ENCODE measurements at regions not wholly inside any gene's neighbourhood (a gene's known extent, or its start where the extent isn't known, plus 50 kb on each side); places are given as distances from the start of the nearest gene placed in this dataset.

DNA sequence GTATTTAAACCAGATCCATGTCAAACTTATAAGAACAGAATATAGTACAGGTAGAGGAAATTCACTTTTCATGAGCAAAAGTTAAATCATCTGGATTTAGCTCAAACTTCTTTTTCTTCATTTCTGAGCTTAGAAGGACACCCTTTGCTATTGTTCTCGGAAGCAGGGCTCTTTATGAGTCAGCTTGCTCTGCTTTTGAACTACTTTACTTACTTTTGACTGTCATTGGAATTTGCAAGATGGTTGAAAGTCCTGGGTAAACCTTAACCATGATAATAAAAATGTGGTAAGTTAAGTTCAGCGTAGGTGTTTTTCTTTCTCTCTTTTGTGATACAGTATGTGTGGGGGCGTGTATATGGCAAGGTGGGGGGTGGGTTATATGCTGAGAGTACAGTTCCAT is 312.7 kb upstream of the DPH6 start:
- DNase-seq: no peak
- no peaks in the 10 kb centered on the region for H3K4me1 ChIP-seq
- no peaks in the 10 kb centered on the region for H3K9me3 Mint-ChIP-seq (ENCODE audit: unreplicated experiment)
- H3K9me3 ChIP-seq: no peaks in the 10 kb centered on the region
- POLR2A ChIA-PET: no interaction called here
- peak overlapping the region; percentile 74 for H3K27ac Mint-ChIP-seq (ENCODE audit: unreplicated experiment)
- peak overlapping the region; percentile 40 for H3K4me3 Mint-ChIP-seq (ENCODE audit: unreplicated experiment)
- no peaks in the 10 kb centered on the region for H3K27me3 Mint-ChIP-seq (ENCODE audit: insufficient read depth, unreplicated experiment)
- H3K4me1 Mint-ChIP-seq (ENCODE audit: low read depth, unreplicated experiment): peaks cover 24% of the 10 kb centered on the region
- H3K36me3 Mint-ChIP-seq (ENCODE audit: insufficient read depth, unreplicated experiment): no peaks in the 10 kb centered on the region
- CTCF ChIA-PET: interaction anchor here (1.1 kb wide), 1 partner anchor 107 kb away, joined by 3 read pairs; no protein-coding TSS in a partner anchor
- H3K36me3 ChIP-seq (ENCODE audit: control insufficient read depth, insufficient read depth, low read length): no peaks in the 10 kb centered on the region
- no peak overlapping the region for H3K4me3 ChIP-seq (ENCODE audit: low read depth, low read length)
- TF ChIP-seq, protein P1, sequence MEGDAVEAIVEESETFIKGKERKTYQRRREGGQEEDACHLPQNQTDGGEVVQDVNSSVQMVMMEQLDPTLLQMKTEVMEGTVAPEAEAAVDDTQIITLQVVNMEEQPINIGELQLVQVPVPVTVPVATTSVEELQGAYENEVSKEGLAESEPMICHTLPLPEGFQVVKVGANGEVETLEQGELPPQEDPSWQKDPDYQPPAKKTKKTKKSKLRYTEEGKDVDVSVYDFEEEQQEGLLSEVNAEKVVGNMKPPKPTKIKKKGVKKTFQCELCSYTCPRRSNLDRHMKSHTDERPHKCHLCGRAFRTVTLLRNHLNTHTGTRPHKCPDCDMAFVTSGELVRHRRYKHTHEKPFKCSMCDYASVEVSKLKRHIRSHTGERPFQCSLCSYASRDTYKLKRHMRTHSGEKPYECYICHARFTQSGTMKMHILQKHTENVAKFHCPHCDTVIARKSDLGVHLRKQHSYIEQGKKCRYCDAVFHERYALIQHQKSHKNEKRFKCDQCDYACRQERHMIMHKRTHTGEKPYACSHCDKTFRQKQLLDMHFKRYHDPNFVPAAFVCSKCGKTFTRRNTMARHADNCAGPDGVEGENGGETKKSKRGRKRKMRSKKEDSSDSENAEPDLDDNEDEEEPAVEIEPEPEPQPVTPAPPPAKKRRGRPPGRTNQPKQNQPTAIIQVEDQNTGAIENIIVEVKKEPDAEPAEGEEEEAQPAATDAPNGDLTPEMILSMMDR (IDR thresholded peaks at IDR 0.05; ENCODE audit: insufficient read depth in 1 of 2, low read depth in 1 of 2, low read length in 1 of 2, severe bottlenecking in 1 of 2, unreplicated experiment in 1 of 2): no peak
- BruUV-seq (replicated peaks): no TSS peak
- H3K27me3 ChIP-seq (replicated peaks; ENCODE audit: control insufficient read depth, insufficient read depth, low read length): no peaks in the 10 kb centered on the region
- intact Hi-C loops (cut with micrococcal nuclease; ENCODE audit: unreplicated experiment): no loop called here

DNA sequence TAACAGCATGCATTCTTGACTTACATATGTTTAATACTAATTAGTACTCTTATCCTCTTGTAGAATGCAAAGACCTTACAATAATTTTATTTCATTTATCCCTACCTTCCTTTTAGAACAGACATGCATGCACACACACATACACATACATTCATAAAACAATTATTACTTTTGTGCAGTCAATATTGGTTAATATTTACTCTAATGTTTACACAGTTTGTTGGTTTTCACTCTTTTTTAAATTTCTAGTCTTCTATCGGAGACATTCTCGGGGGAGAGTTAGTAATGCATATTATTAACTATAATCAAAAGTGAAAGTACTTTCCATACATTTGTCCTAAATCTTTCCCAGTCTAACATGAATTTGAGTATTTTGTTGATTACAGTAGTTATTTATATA is 317.7 kb upstream of the DPH6 start:
- H3K4me1 ChIP-seq: peaks cover 4% of the 10 kb centered on the region; the same call in 1 of the 2 replicates
- H3K27ac Mint-ChIP-seq (ENCODE audit: unreplicated experiment): no peak overlapping the region
- H3K9me3 Mint-ChIP-seq (ENCODE audit: unreplicated experiment): no peaks in the 10 kb centered on the region
- intact Hi-C loops (cut with micrococcal nuclease; ENCODE audit: unreplicated experiment): no loop called here
- no peak for DNase-seq
- ChIA-PET POLR2A (no interaction called here), CTCF (no interaction called here)
- H3K4me1 Mint-ChIP-seq (ENCODE audit: low read depth, unreplicated experiment): peaks cover 21% of the 10 kb centered on the region
- no peak overlapping the region for H3K4me3 ChIP-seq (ENCODE audit: low read depth, low read length)
- H3K9me3 ChIP-seq: no peaks in the 10 kb centered on the region
- no peaks in the 10 kb centered on the region for H3K36me3 Mint-ChIP-seq (ENCODE audit: insufficient read depth, unreplicated experiment)
- no TSS peak for BruUV-seq (replicated peaks)
- H3K36me3 ChIP-seq (ENCODE audit: control insufficient read depth, insufficient read depth, low read length): no peaks in the 10 kb centered on the region
- TF ChIP-seq, protein P1 (IDR thresholded peaks at IDR 0.05; ENCODE audit: insufficient read depth in 1 of 2, low read depth in 1 of 2, low read length in 1 of 2, severe bottlenecking in 1 of 2, unreplicated experiment in 1 of 2): no peak
- H3K27me3 Mint-ChIP-seq (ENCODE audit: insufficient read depth, unreplicated experiment): no peaks in the 10 kb centered on the region
- no peaks in the 10 kb centered on the region for H3K27me3 ChIP-seq (replicated peaks; ENCODE audit: control insufficient read depth, insufficient read depth, low read length)
- H3K4me3 Mint-ChIP-seq (ENCODE audit: unreplicated experiment): no peak overlapping the region

- H3K27me3 Mint-ChIP-seq (ENCODE audit: insufficient read depth, unreplicated experiment): no peaks in the 10 kb centered on the region
- H3K4me3 Mint-ChIP-seq (ENCODE audit: unreplicated experiment): no peak overlapping the region
- H3K4me1 ChIP-seq: peaks cover 4% of the 10 kb centered on the region; the same call in 1 of the 2 replicates
- TF ChIP-seq, protein P1 (IDR thresholded peaks at IDR 0.05; ENCODE audit: insufficient read depth in 1 of 2, low read depth in 1 of 2, low read length in 1 of 2, severe bottlenecking in 1 of 2, unreplicated experiment in 1 of 2): no peak
- H3K36me3 Mint-ChIP-seq (ENCODE audit: insufficient read depth, unreplicated experiment): no peaks in the 10 kb centered on the region
- H3K9me3 Mint-ChIP-seq (ENCODE audit: unreplicated experiment): no peaks in the 10 kb centered on the region
- H3K9me3 ChIP-seq: no peaks in the 10 kb centered on the region
- H3K27me3 ChIP-seq (replicated peaks; ENCODE audit: control insufficient read depth, insufficient read depth, low read length): no peaks in the 10 kb centered on the region
- H3K27ac Mint-ChIP-seq (ENCODE audit: unreplicated experiment): no peak overlapping the region
- no peak overlapping the region for H3K4me3 ChIP-seq (ENCODE audit: low read depth, low read length)
- ChIA-PET POLR2A (no interaction called here), CTCF (no interaction called here)
- BruUV-seq (replicated peaks): no TSS peak
- peaks cover 12% of the 10 kb centered on the region for H3K4me1 Mint-ChIP-seq (ENCODE audit: low read depth, unreplicated experiment)
- no peak for DNase-seq
- intact Hi-C loops (cut with micrococcal nuclease; ENCODE audit: unreplicated experiment): no loop called here
- H3K36me3 ChIP-seq (ENCODE audit: control insufficient read depth, insufficient read depth, low read length): no peaks in the 10 kb centered on the region
These were observed 321.4 kb upstream of the DPH6 start for GRCh38 chr15:35867356-35867755.

Data from Caco-2 (cell line).